SH-SY5Y (cell line): ENCODE measurements at regions not wholly inside any gene's neighbourhood (a gene's known extent, or its start where the extent isn't known, plus 50 kb on each side); places are given as distances from the start of the nearest gene placed in this dataset.

ENCODE experiments used
- GATA2 ChIP-seq: IDR thresholded peaks from 2 replicates; pipeline ENCODE4 v1.6.1; 2011; ENCODE audit warnings: mild to moderate bottlenecking, low read depth, low read length
- GATA3 ChIP-seq: IDR thresholded peaks from 2 replicates; pipeline ENCODE4 v1.6.1; 2011; ENCODE audit warnings: low read depth, mild to moderate bottlenecking, low read length, moderate library complexity

DNA sequence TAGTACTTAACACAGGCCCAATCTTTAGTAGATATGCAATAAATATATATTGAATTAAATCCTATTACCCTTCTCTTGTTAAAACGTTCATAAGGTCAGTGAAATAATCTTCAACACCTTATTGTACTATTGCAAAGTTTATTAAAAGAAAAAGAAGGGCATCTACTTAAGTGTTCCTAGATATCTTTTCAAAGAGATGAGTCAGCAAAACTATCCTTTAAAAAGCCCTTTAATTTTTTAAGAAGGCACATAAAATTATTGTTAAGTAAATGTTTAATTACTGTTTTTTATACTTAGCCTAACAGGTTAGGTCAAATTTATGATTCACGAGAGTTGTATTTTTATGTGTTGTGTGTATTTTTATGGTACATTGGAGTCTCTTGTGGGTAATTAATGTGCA is 77.3 kb upstream of the PPP1R2C start:
- TF ChIP-seq GATA3 (no peak), GATA2 (no peak)
